HG02981 (cell line): ENCODE measurements at regions not wholly inside any gene's neighbourhood (a gene's known extent, or its start where the extent isn't known, plus 50 kb on each side); places are given as distances from the start of the nearest gene placed in this dataset.

ENCODE experiments used
- ATAC-seq: cut with Tn5 transposase; IDR thresholded peaks from one replicate; pipeline ENCODE4 v1.9.1; 2021; ENCODE audit warnings: mild to moderate bottlenecking, moderate library complexity; ENCODE audit not compliant: unreplicated experiment

- no peak for ATAC-seq
Measured at GRCh38 chr1:108050911-108051629, 86.1 kb upstream of the VAV3 start.

GRCh38 chr1:108050158-108050557 is 85.2 kb upstream of the VAV3 start:
- no peak for ATAC-seq

GRCh38 chr1:108049178-108049819 is 84.3 kb upstream of the VAV3 start:
- no peak for ATAC-seq

- ATAC-seq: no peak
Measured at GRCh38 chr1:108048301-108049177, 83.6 kb upstream of the VAV3 start.

- ATAC-seq: no peak
Measured at GRCh38 chr1:108047085-108047484, 82.1 kb upstream of the VAV3 start.

- ATAC-seq: no peak
Measured at GRCh38 chr1:108046026-108046425, 81.0 kb upstream of the VAV3 start.

- no peak for ATAC-seq
Measured at GRCh38 chr1:108045460-108045859, 80.5 kb upstream of the VAV3 start.

GRCh38 chr1:108044318-108044717 is 79.3 kb upstream of the VAV3 start:
- ATAC-seq: no peak

- ATAC-seq: no peak
Measured at GRCh38 chr1:108043707-108044106, 78.7 kb upstream of the VAV3 start.

GRCh38 chr1:108042610-108043009 is 77.6 kb upstream of the VAV3 start:
- no peak for ATAC-seq

- ATAC-seq: no peak
Measured at GRCh38 chr1:108041360-108042142, 76.6 kb upstream of the VAV3 start.

- ATAC-seq: no peak
Measured at GRCh38 chr1:108038653-108039236, 73.8 kb upstream of the VAV3 start.

- no peak for ATAC-seq
Measured at GRCh38 chr1:108036796-108037562, 72.0 kb upstream of the VAV3 start.

GRCh38 chr1:108034396-108034795 is 69.4 kb upstream of the VAV3 start:
- ATAC-seq: no peak

- ATAC-seq: no peak
Measured at GRCh38 chr1:108033550-108033951, 68.6 kb upstream of the VAV3 start.

GRCh38 chr1:108028841-108029388 is 63.9 kb upstream of the VAV3 start:
- no peak for ATAC-seq

GRCh38 chr1:108027389-108027788 is 62.4 kb upstream of the VAV3 start:
- ATAC-seq: no peak

- no peak for ATAC-seq
Measured at GRCh38 chr1:108017698-108018097, 52.7 kb upstream of the VAV3 start.

- ATAC-seq: no peak
Measured at GRCh38 chr1:108016451-108016920, 51.5 kb upstream of the VAV3 start.
